ENCODE measurements at regions not wholly inside any gene's neighbourhood (a gene's known extent, or its start where the extent isn't known, plus 50 kb on each side); places are given as distances from the start of the nearest gene placed in this dataset.

GRCh38 chr13:80036845-80037504 lies 304.0 kb downstream of the SPRY2 start:
- TF ChIP-seq CTCF (IDR thresholded peaks at IDR 0.05) (no peak), POLR2AphosphoS5 (IDR thresholded peaks at IDR 0.05) (no peak), POLR2A (IDR thresholded peaks at IDR 0.05) (no peak), EP300 (IDR thresholded peaks at IDR 0.05; ENCODE audit: low read depth) (no peak)
- H3K27ac ChIP-seq = no peak overlapping the region
- no peak for DNase-seq

GRCh38 chr13:80035096-80035495 lies 305.8 kb downstream of the SPRY2 start:
- WGBS, 2 donors (ENCODE audit: low coverage in 1 of 2) = 68 to 69% methylated on average over 1 of the region's 1 CpG
- H3K9me3 ChIP-seq = no peaks in the 10 kb centered on the region
- in situ Hi-C loops (cut with MboI; ENCODE audit: low pct_ligation_motif_present in 1 of 4, low pct_unique_long_range_greater_than_20kb in 1 of 4, low sequenced_read_pairs in 3 of 4) = no loop called here
- H3K36me3 ChIP-seq = no peaks in the 10 kb centered on the region
- TF ChIP-seq CTCF (IDR thresholded peaks at IDR 0.05) (no peak), POLR2AphosphoS5 (IDR thresholded peaks at IDR 0.05) (no peak), EP300 (IDR thresholded peaks at IDR 0.05; ENCODE audit: low read depth) (no peak), POLR2A (IDR thresholded peaks at IDR 0.05) (no peak)
- H3K4me3 ChIP-seq = no peak overlapping the region
- H3K27me3 ChIP-seq = no peaks in the 10 kb centered on the region
- H3K4me1 ChIP-seq = peaks cover 0 to 9% (median 1%) of the 10 kb centered on the region in 4 donors
- intact Hi-C loops (cut with DNase I; ENCODE audit: low total_unique reads) = no loop called here
- DNase-seq = no peak
- no peak overlapping the region for H3K27ac ChIP-seq

More at GRCh38 chr13:80036845-80037504, 304.0 kb downstream of the SPRY2 start:
- no peaks in the 10 kb centered on the region for H3K36me3 ChIP-seq
- H3K9me3 ChIP-seq = no peaks in the 10 kb centered on the region
- H3K4me3 ChIP-seq = no peak overlapping the region
- 65 to 71% methylated on average over 2 of the region's 2 CpGs for WGBS, 2 donors (ENCODE audit: low coverage in 1 of 2)
- in situ Hi-C loops (cut with MboI; ENCODE audit: low pct_ligation_motif_present in 1 of 4, low pct_unique_long_range_greater_than_20kb in 1 of 4, low sequenced_read_pairs in 3 of 4) = no loop called here
- peaks cover 0 to 10% (median 3%) of the 10 kb centered on the region in 4 donors for H3K4me1 ChIP-seq
- H3K27me3 ChIP-seq = no peaks in the 10 kb centered on the region
- intact Hi-C loops (cut with DNase I; ENCODE audit: low total_unique reads) = no loop called here

DNA sequence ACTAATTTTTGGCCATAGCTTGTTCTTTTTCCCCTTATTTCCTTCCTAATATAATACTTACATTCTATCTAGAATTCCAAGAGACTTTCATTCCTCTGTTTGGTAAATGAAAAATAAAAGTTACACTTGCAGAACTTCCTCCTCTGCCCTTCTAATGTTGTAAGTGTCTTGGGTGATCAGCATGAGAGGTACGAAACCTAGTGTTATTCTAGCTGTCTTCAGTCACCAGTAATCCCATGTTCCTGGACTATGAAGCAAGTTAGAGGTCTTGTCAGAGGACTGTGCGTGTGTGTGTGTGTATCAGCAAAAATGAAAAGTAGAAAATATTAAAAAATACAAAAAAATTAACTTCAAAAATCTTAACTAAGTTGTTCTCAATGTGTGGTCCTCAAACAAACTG lies 307.0 kb downstream of the SPRY2 start:
- Histone ChIP-seq H3K27ac (no peak overlapping the region), H3K4me1 (peaks cover 0 to 9% (median 1%) of the 10 kb centered on the region in 4 donors), H3K9me3 (no peaks in the 10 kb centered on the region), H3K36me3 (no peaks in the 10 kb centered on the region), H3K27me3 (no peaks in the 10 kb centered on the region), H3K4me3 (no peak overlapping the region)
- no peak for DNase-seq
- 91 to 100% methylated on average over 2 of the region's 2 CpGs for WGBS, 2 donors (ENCODE audit: low coverage in 1 of 2)
- no peak for TF ChIP-seq EP300 (IDR thresholded peaks at IDR 0.05; ENCODE audit: low read depth)
- TF ChIP-seq POLR2AphosphoS5 (IDR thresholded peaks at IDR 0.05) = no peak
- TF ChIP-seq CTCF (IDR thresholded peaks at IDR 0.05) = no peak
- no peak for TF ChIP-seq POLR2A (IDR thresholded peaks at IDR 0.05)
- intact Hi-C loops (cut with DNase I; ENCODE audit: low total_unique reads) = no loop called here
- in situ Hi-C loops (cut with MboI; ENCODE audit: low pct_ligation_motif_present in 1 of 4, low pct_unique_long_range_greater_than_20kb in 1 of 4, low sequenced_read_pairs in 3 of 4) = no loop called here

DNA sequence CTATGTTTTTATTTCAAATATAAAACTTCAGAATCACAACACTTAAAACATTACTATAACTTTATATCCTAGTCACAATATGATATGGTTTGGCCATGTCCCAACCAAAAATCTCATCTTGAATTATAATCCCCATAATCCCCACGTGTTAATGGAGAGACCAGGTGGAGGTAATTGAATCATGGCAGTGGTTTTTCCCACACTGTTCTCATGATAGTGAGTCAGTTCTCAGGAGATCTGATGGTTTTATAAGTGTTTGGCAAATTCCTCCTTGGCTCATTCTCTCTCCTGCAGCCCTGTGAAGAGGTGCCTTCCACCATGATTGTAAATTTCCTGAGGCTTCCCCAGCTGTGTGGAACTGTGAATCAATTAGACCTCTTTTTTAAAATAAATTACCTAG lies 307.6 kb downstream of the SPRY2 start:
- WGBS, 2 donors (ENCODE audit: low coverage in 1 of 2) = 64 to 68% methylated on average over 1 of the region's 1 CpG
- in situ Hi-C loops (cut with MboI; ENCODE audit: low pct_ligation_motif_present in 1 of 4, low pct_unique_long_range_greater_than_20kb in 1 of 4, low sequenced_read_pairs in 3 of 4) = no loop called here
- no peak for DNase-seq

More for the DNA sequence above, 307.6 kb downstream of the SPRY2 start:
- intact Hi-C loops (cut with DNase I; ENCODE audit: low total_unique reads) = no loop called here
- H3K9me3 ChIP-seq = no peaks in the 10 kb centered on the region
- H3K27ac ChIP-seq = no peak overlapping the region
- H3K27me3 ChIP-seq = no peaks in the 10 kb centered on the region
- peaks cover 0 to 9% (median 1%) of the 10 kb centered on the region in 4 donors for H3K4me1 ChIP-seq
- no peaks in the 10 kb centered on the region for H3K36me3 ChIP-seq
- H3K4me3 ChIP-seq = no peak overlapping the region
- no peak for TF ChIP-seq POLR2A (IDR thresholded peaks at IDR 0.05)
- TF ChIP-seq EP300 (IDR thresholded peaks at IDR 0.05; ENCODE audit: low read depth) = no peak

Data from transverse colon (tissue), 4 donors.